ENCODE measurements at regions not wholly inside any gene's neighbourhood (a gene's known extent, or its start where the extent isn't known, plus 50 kb on each side); places are given as distances from the start of the nearest gene placed in this dataset.

DNA sequence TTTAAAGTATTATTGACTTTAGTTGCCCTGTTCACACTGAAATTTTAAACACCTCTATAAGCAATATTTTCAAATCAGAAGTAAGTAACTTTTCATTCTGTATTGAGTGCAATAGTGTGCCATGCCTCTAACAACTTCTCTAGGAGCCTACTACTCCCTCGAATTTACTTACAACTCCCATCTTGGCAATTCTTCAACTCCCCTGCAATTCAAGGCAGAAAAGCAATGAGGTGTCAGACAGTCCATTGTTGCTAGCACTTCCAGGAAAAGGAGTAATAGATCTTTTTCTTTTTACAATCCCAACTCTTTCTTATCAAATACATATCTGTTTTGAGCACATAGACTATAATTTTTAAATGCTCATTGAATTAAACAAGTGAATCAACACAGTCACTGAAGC lies 222.7 kb upstream of the PUM3 start:
- no peak overlapping the region for H4K8ac ChIP-seq (ENCODE audit: extremely low read depth, insufficient read depth, low read length)
- no peak overlapping the region for H3K4me2 ChIP-seq (ENCODE audit: insufficient read depth in 1 of 2, low read depth in 2 of 2, low read length in 2 of 2)
- ChIA-PET CTCF (ENCODE audit: partially characterized antibody) (no interaction called here), POLR2A (ENCODE audit: partially characterized antibody) (no interaction called here)
- no peak overlapping the region for H3K56ac ChIP-seq (replicated peaks; ENCODE audit: insufficient read length, low read depth, low read length)
- 79% methylated on average over 1 of the region's 1 CpG; no CpG with 5 or more reads in 1 of the 2 experiments for WGBS, 2 experiments (ENCODE audit: extremely low coverage in 1 of 2, insufficient coverage in 1 of 2, insufficient read length in 1 of 2, insufficient replicate concordance in 2 of 2, low coverage in 1 of 2, low lambda C conversion rate in 2 of 2, missing lambda C conversion rate in 1 of 2)
- H3K27ac ChIP-seq (ENCODE audit: low read depth, low read length): no peak overlapping the region
- no peak overlapping the region for H2BK12ac ChIP-seq (ENCODE audit: low read depth, low read length)
- no peak overlapping the region for H2BK15ac ChIP-seq (ENCODE audit: low read length)
- H3K14ac ChIP-seq (ENCODE audit: insufficient read length): no peak overlapping the region
- no peak overlapping the region for H2BK20ac ChIP-seq (ENCODE audit: low read length)
- H4K5ac ChIP-seq (ENCODE audit: insufficient read length, low read depth, low read length): no peak overlapping the region
- H3K9ac ChIP-seq (replicated peaks in 1 of 4; ENCODE audit: extremely low read depth in 1 of 4, low read depth in 3 of 4, low read length in 3 of 4): no peak overlapping the region
- no peak overlapping the region for H3K4ac ChIP-seq (replicated peaks; ENCODE audit: insufficient read length, low read depth, low read length)
- DNase-seq (ENCODE audit: low read depth in 1 of 2, low spot score in 2 of 2) (no peak), FAIRE-seq (no peak)
- H3K23ac ChIP-seq (ENCODE audit: insufficient read length): no peak overlapping the region
- no peaks in the 10 kb centered on the region for H3K36me3 ChIP-seq (ENCODE audit: control insufficient read depth in 2 of 4, insufficient read depth in 4 of 4, low read length in 3 of 4)
- no peaks in the 10 kb centered on the region for H3K79me1 ChIP-seq (ENCODE audit: low read depth, low read length)
- H2BK120ac ChIP-seq (replicated peaks; ENCODE audit: low read depth, low read length): no peak overlapping the region
- peaks cover 0 to 3% of the 10 kb centered on the region in 2 experiments; a peak in 1 of 4 replicates for H3K9me3 ChIP-seq (ENCODE audit: insufficient read depth in 2 of 2, low read depth in 1 of 2, low read length in 1 of 2)
- H3K4me1 ChIP-seq (replicated peaks in 1 of 4; ENCODE audit: control insufficient read depth in 3 of 4, insufficient read depth in 4 of 4, low read length in 3 of 4): no peaks in the 10 kb centered on the region
- no peaks in the 10 kb centered on the region for H4K20me1 ChIP-seq (replicated peaks in 1 of 2; ENCODE audit: control insufficient read depth in 1 of 2, insufficient read depth in 2 of 2, low read length in 2 of 2)
- H2AFZ ChIP-seq (ENCODE audit: low read length): no peak overlapping the region
- no peak overlapping the region for H2AK5ac ChIP-seq (ENCODE audit: low read depth, low read length)
- no peaks in the 10 kb centered on the region for H3K79me2 ChIP-seq (ENCODE audit: control insufficient read depth in 1 of 2, insufficient read depth in 2 of 2, low read length in 2 of 2)
- H3K18ac ChIP-seq (ENCODE audit: extremely low read depth, low read length): no peak overlapping the region
- H2BK5ac ChIP-seq (ENCODE audit: low read depth, low read length): no peak overlapping the region
- no peaks in the 10 kb centered on the region; a peak in 1 of 7 replicates for H3K27me3 ChIP-seq (replicated peaks in 1 of 4; ENCODE audit: control insufficient read depth in 3 of 4, extremely low read depth in 1 of 4, insufficient read depth in 3 of 4, low read length in 3 of 4)
- H3K4me3 ChIP-seq (ENCODE audit: extremely low read depth in 1 of 4, insufficient read depth in 2 of 4, low read depth in 3 of 4, low read length in 4 of 4): no peak overlapping the region
- H3K23me2 ChIP-seq (ENCODE audit: low read depth, low read length): no peaks in the 10 kb centered on the region
- no peak overlapping the region for H4K91ac ChIP-seq (replicated peaks; ENCODE audit: insufficient read length, low read length)
- TF ChIP-seq HDAC2 (IDR thresholded peaks at IDR 0.05; ENCODE audit: borderline replicate concordance in 1 of 2, low read depth in 2 of 2, low read length in 2 of 2): no peak
- no peak for TF ChIP-seq ATF3 (IDR thresholded peaks at IDR 0.05; ENCODE audit: insufficient read depth, low read depth, low read length)
- TF ChIP-seq CTBP2 (IDR thresholded peaks at IDR 0.05; ENCODE audit: borderline replicate concordance, insufficient read depth, insufficient read length, low read length): no peak
- no peak for TF ChIP-seq TBP (IDR thresholded peaks at IDR 0.05; ENCODE audit: low read depth, low read length)
- no peak for TF ChIP-seq POU5F1 (IDR thresholded peaks at IDR 0.05; ENCODE audit: low read depth, low read length)
- no peak for TF ChIP-seq NRF1 (IDR thresholded peaks at IDR 0.05; ENCODE audit: low read depth, low read length)
- no peak for TF ChIP-seq SP4 (IDR thresholded peaks at IDR 0.05; ENCODE audit: low read length)
- TF ChIP-seq EP300 (IDR thresholded peaks at IDR 0.05; ENCODE audit: borderline replicate concordance in 1 of 2, low read depth in 2 of 2, low read length in 2 of 2): no peak
- no peak for TF ChIP-seq CHD1 (IDR thresholded peaks at IDR 0.05; ENCODE audit: low read depth, low read length)
- no peak for TF ChIP-seq ASH2L (IDR thresholded peaks at IDR 0.05; ENCODE audit: low read length)
- TF ChIP-seq BACH1 (IDR thresholded peaks at IDR 0.05; ENCODE audit: low read length): no peak
- no peak for TF ChIP-seq SIX5 (IDR thresholded peaks at IDR 0.05; ENCODE audit: low read depth, low read length)
- TF ChIP-seq SAP30 (IDR thresholded peaks at IDR 0.05; ENCODE audit: insufficient read depth, insufficient replicate concordance, low read length): no peak
- TF ChIP-seq SIN3A (conservative IDR thresholded peaks at IDR 0.05 in 1 of 2, IDR thresholded peaks at IDR 0.05 in 1 of 2; ENCODE audit: low read depth in 1 of 2, low read length in 2 of 2): no peak
